ENCODE measurements at regions not wholly inside any gene's neighbourhood (a gene's known extent, or its start where the extent isn't known, plus 50 kb on each side); places are given as distances from the start of the nearest gene placed in this dataset.

- no peak for TF ChIP-seq CTCF (IDR thresholded peaks at IDR 0.05 in 4 of 5, conservative IDR thresholded peaks at IDR 0.05 in 1 of 5)
- no peak for TF ChIP-seq POLR2A (IDR thresholded peaks at IDR 0.05)
These were observed 113.0 kb downstream of the CRYAA start for GRCh38 chr21:43281661-43282357.

Data from gastrocnemius medialis (tissue), 4 donors.